Suprapubic skin (tissue), 3 donors: ENCODE measurements at regions not wholly inside any gene's neighbourhood (a gene's known extent, or its start where the extent isn't known, plus 50 kb on each side); places are given as distances from the start of the nearest gene placed in this dataset.

Source experiments
- CTCF ChIP-seq, 2 donors: fragments of 200-600 bp in 1 of 2; fragments of 450-650 bp in 1 of 2; sonication (generic) in 1 of 2; IDR thresholded peaks; one replicate each; pipeline ENCODE4 v1.5.1; 2016 to 2019; ENCODE audit warnings: antibody characterized with exemption in 2 of 2, mild to moderate bottlenecking in 1 of 2, moderate library complexity in 1 of 2
- POLR2AphosphoS5 ChIP-seq, 3 donors: sonication (generic); formaldehyde crosslinking; IDR thresholded peaks; one replicate each; pipeline ENCODE4 v1.6.1; 2017; ENCODE audit warnings: antibody characterized with exemption in 3 of 3

GRCh38 chr20:52279706-52280105 lies 88.1 kb upstream of the ZFP64 start:
- TF ChIP-seq CTCF (IDR thresholded peaks at IDR 0.05) = no peak
- no peak for TF ChIP-seq POLR2AphosphoS5 (IDR thresholded peaks at IDR 0.05)
